Chondrocyte (in vitro differentiated cells): ENCODE measurements at regions not wholly inside any gene's neighbourhood (a gene's known extent, or its start where the extent isn't known, plus 50 kb on each side); places are given as distances from the start of the nearest gene placed in this dataset.

Experiments
- DNase-seq: peaks from one replicate; pipeline ENCODE4 v3.0.0; 2021; ENCODE audit warnings: mixed read lengths, low spot score
- H3K27ac Mint-ChIP-seq: one replicate; pipeline ENCODE4 v1.8.0; 2021; ENCODE audit warnings: mild to moderate bottlenecking, moderate library complexity, mixed read lengths; ENCODE audit not compliant: unreplicated experiment
- H3K27me3 Mint-ChIP-seq: 2 replicates; pipeline ENCODE4 v1.8.0; 2021; ENCODE audit warnings: low read depth, mixed read lengths
- H3K36me3 Mint-ChIP-seq: 2 replicates; pipeline ENCODE4 v1.8.0; 2021; ENCODE audit warnings: low read depth, mixed read lengths
- H3K4me1 Mint-ChIP-seq: 2 replicates; pipeline ENCODE4 v1.8.0; 2021; ENCODE audit warnings: low read depth, mild to moderate bottlenecking, mixed read lengths
- H3K4me3 Mint-ChIP-seq: one replicate; pipeline ENCODE4 v1.8.0; 2021; ENCODE audit warnings: mild to moderate bottlenecking, moderate library complexity, mixed read lengths; ENCODE audit not compliant: unreplicated experiment
- H3K9me3 Mint-ChIP-seq: 2 replicates; pipeline ENCODE4 v1.8.0; 2021; ENCODE audit warnings: low read depth, mixed read lengths
- TF ChIP-seq, protein P1 (sequence below): fragments of 200-600 bp; sonication (generic); IDR thresholded peaks from 2 replicates; pipeline ENCODE4 v1.5.0; 2021; ENCODE audit warnings: antibody characterized with exemption, mild to moderate bottlenecking, moderate library complexity

DNA sequence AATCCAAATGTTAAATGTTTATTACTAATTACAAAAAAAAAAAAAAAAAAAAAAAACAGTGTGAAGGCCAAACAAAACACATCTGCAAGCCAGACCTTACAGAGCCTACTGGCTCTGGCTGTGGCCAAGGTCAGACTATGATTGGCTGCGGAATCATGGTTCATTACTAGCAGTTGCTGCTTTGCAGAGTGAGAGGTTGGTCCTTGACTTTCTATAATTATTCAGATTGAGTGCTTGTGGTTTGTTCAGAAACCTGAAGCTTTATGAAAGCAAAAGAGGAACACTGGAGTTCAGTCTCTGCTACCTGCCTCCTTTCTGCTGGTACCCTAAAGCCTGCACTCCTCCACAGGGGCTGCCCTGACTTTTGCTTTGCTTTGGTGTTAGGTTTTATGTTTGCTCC, 550.9 kb downstream of the BCL11B start:
- no peak for DNase-seq
- H3K9me3 Mint-ChIP-seq = no peaks in the 10 kb centered on the region
- TF ChIP-seq, protein P1, sequence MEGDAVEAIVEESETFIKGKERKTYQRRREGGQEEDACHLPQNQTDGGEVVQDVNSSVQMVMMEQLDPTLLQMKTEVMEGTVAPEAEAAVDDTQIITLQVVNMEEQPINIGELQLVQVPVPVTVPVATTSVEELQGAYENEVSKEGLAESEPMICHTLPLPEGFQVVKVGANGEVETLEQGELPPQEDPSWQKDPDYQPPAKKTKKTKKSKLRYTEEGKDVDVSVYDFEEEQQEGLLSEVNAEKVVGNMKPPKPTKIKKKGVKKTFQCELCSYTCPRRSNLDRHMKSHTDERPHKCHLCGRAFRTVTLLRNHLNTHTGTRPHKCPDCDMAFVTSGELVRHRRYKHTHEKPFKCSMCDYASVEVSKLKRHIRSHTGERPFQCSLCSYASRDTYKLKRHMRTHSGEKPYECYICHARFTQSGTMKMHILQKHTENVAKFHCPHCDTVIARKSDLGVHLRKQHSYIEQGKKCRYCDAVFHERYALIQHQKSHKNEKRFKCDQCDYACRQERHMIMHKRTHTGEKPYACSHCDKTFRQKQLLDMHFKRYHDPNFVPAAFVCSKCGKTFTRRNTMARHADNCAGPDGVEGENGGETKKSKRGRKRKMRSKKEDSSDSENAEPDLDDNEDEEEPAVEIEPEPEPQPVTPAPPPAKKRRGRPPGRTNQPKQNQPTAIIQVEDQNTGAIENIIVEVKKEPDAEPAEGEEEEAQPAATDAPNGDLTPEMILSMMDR = no peak
- H3K4me1 Mint-ChIP-seq = no peaks in the 10 kb centered on the region
- H3K27ac Mint-ChIP-seq = no peak overlapping the region
- H3K36me3 Mint-ChIP-seq = no peaks in the 10 kb centered on the region
- H3K4me3 Mint-ChIP-seq = no peak overlapping the region
- H3K27me3 Mint-ChIP-seq = peaks cover 25% of the 10 kb centered on the region

GRCh38 chr14:98724734-98725133, 547.3 kb downstream of the BCL11B start:
- no peaks in the 10 kb centered on the region for H3K36me3 Mint-ChIP-seq
- TF ChIP-seq, protein P1 = no peak
- H3K27ac Mint-ChIP-seq = no peak overlapping the region
- no peak overlapping the region for H3K4me3 Mint-ChIP-seq
- H3K27me3 Mint-ChIP-seq = peaks cover 21% of the 10 kb centered on the region
- no peaks in the 10 kb centered on the region for H3K4me1 Mint-ChIP-seq
- H3K9me3 Mint-ChIP-seq = no peaks in the 10 kb centered on the region
- DNase-seq = no peak

GRCh38 chr14:98725191-98725590, 546.8 kb downstream of the BCL11B start:
- Mint-ChIP-seq H3K4me1 (no peaks in the 10 kb centered on the region), H3K27ac (no peak overlapping the region), H3K9me3 (no peaks in the 10 kb centered on the region), H3K27me3 (peaks cover 21% of the 10 kb centered on the region), H3K4me3 (no peak overlapping the region), H3K36me3 (no peaks in the 10 kb centered on the region)
- TF ChIP-seq, protein P1 = no peak
- DNase-seq = no peak

DNA sequence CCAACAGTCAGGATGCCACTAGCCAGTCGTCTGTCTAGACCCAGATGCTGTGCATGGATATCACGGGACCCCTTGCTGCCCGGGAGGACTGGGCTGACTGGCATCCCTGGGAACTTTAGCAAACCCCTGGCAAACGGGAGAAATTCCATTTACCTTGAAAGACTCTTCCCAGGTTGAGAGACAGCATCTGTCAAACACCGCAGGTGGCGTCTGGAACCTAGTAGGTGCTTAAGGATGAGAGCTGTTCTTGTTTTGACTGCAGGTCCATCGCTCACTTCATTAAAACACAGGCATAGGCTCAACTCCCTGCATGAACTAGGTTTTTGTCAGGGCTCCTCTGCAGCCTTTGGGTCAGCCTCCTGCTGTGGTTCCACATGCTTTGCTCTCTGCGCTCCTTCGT, 546.3 kb downstream of the BCL11B start:
- Mint-ChIP-seq H3K36me3 (no peaks in the 10 kb centered on the region), H3K4me3 (no peak overlapping the region), H3K27ac (no peak overlapping the region), H3K4me1 (no peaks in the 10 kb centered on the region), H3K27me3 (peaks cover 17% of the 10 kb centered on the region), H3K9me3 (no peaks in the 10 kb centered on the region)
- no peak for DNase-seq
- TF ChIP-seq, protein P1 = no peak

GRCh38 chr14:98726585-98727405, 545.2 kb downstream of the BCL11B start:
- peaks cover 17% of the 10 kb centered on the region for H3K27me3 Mint-ChIP-seq
- H3K4me3 Mint-ChIP-seq = no peak overlapping the region
- no peak overlapping the region for H3K27ac Mint-ChIP-seq
- no peak for DNase-seq
- H3K36me3 Mint-ChIP-seq = no peaks in the 10 kb centered on the region
- H3K4me1 Mint-ChIP-seq = no peaks in the 10 kb centered on the region
- H3K9me3 Mint-ChIP-seq = no peaks in the 10 kb centered on the region
- TF ChIP-seq, protein P1 = no peak
